ENCODE measurements at regions not wholly inside any gene's neighbourhood (a gene's known extent, or its start where the extent isn't known, plus 50 kb on each side); places are given as distances from the start of the nearest gene placed in this dataset.

GRCh38 chr7:106572394-106573124, 88.4 kb downstream of the CCDC71L start:
- Histone ChIP-seq H3K9me3 (ENCODE audit: low read length) (no peaks in the 10 kb centered on the region), H3K4me3 (ENCODE audit: low read depth, low read length, poor library complexity, severe bottlenecking) (no peak overlapping the region), H3K27me3 (ENCODE audit: insufficient read depth, low read length) (no peaks in the 10 kb centered on the region), H3K4me2 (ENCODE audit: low read length) (no peak overlapping the region), H3K27ac (ENCODE audit: low read depth, low read length, poor library complexity, severe bottlenecking) (no peak overlapping the region), H3K4me1 (ENCODE audit: insufficient read depth, low read length, severe bottlenecking) (no peaks in the 10 kb centered on the region), H3K79me2 (ENCODE audit: insufficient read depth, low read length) (no peaks in the 10 kb centered on the region), H3F3A (ENCODE audit: insufficient read depth, low read length) (no peaks in the 10 kb centered on the region), H2AFZ (ENCODE audit: low read length) (no peak overlapping the region), H3K36me3 (ENCODE audit: insufficient read depth, low read length) (no peaks in the 10 kb centered on the region), H4K20me1 (ENCODE audit: insufficient read depth, low read length) (no peaks in the 10 kb centered on the region), H3K9me2 (ENCODE audit: low read depth, low read length) (no peaks in the 10 kb centered on the region), H3K9ac (ENCODE audit: low read length) (no peak overlapping the region)
- no peak for TF ChIP-seq EZH2 (IDR thresholded peaks at IDR 0.05; ENCODE audit: borderline replicate concordance, low read length)
- no peak for TF ChIP-seq CTCF (IDR thresholded peaks at IDR 0.05; ENCODE audit: low read length)

- Histone ChIP-seq H3K9me3 (ENCODE audit: low read length) (no peaks in the 10 kb centered on the region), H4K20me1 (ENCODE audit: insufficient read depth, low read length) (no peaks in the 10 kb centered on the region), H3K4me1 (ENCODE audit: insufficient read depth, low read length, severe bottlenecking) (no peaks in the 10 kb centered on the region), H2AFZ (ENCODE audit: low read length) (no peak overlapping the region), H3K27ac (ENCODE audit: low read depth, low read length, poor library complexity, severe bottlenecking) (no peak overlapping the region), H3K4me3 (ENCODE audit: low read depth, low read length, poor library complexity, severe bottlenecking) (no peak overlapping the region), H3K79me2 (ENCODE audit: insufficient read depth, low read length) (no peaks in the 10 kb centered on the region), H3K27me3 (ENCODE audit: insufficient read depth, low read length) (no peaks in the 10 kb centered on the region), H3K36me3 (ENCODE audit: insufficient read depth, low read length) (no peaks in the 10 kb centered on the region), H3F3A (ENCODE audit: insufficient read depth, low read length) (no peaks in the 10 kb centered on the region), H3K9me2 (ENCODE audit: low read depth, low read length) (no peaks in the 10 kb centered on the region), H3K4me2 (ENCODE audit: low read length) (no peak overlapping the region), H3K9ac (ENCODE audit: low read length) (no peak overlapping the region)
- no peak for TF ChIP-seq EZH2 (IDR thresholded peaks at IDR 0.05; ENCODE audit: borderline replicate concordance, low read length)
- TF ChIP-seq CTCF (IDR thresholded peaks at IDR 0.05; ENCODE audit: low read length): no peak
Observed at GRCh38 chr7:106571563-106571962, 89.4 kb downstream of the CCDC71L start.

GRCh38 chr7:106570948-106571418, 90.0 kb downstream of the CCDC71L start:
- no peak overlapping the region for H3K9ac ChIP-seq (ENCODE audit: low read length)
- no peak overlapping the region for H2AFZ ChIP-seq (ENCODE audit: low read length)
- TF ChIP-seq CTCF (IDR thresholded peaks at IDR 0.05; ENCODE audit: low read length) (no peak), EZH2 (IDR thresholded peaks at IDR 0.05; ENCODE audit: borderline replicate concordance, low read length) (no peak)
- H3K27me3 ChIP-seq (ENCODE audit: insufficient read depth, low read length): no peaks in the 10 kb centered on the region
- H3K4me3 ChIP-seq (ENCODE audit: low read depth, low read length, poor library complexity, severe bottlenecking): no peak overlapping the region
- no peaks in the 10 kb centered on the region for H3K36me3 ChIP-seq (ENCODE audit: insufficient read depth, low read length)
- H3K79me2 ChIP-seq (ENCODE audit: insufficient read depth, low read length): no peaks in the 10 kb centered on the region
- no peaks in the 10 kb centered on the region for H3K9me2 ChIP-seq (ENCODE audit: low read depth, low read length)
- no peak overlapping the region for H3K27ac ChIP-seq (ENCODE audit: low read depth, low read length, poor library complexity, severe bottlenecking)
- H3K9me3 ChIP-seq (ENCODE audit: low read length): no peaks in the 10 kb centered on the region
- no peaks in the 10 kb centered on the region for H3K4me1 ChIP-seq (ENCODE audit: insufficient read depth, low read length, severe bottlenecking)
- H4K20me1 ChIP-seq (ENCODE audit: insufficient read depth, low read length): no peaks in the 10 kb centered on the region
- no peaks in the 10 kb centered on the region for H3F3A ChIP-seq (ENCODE audit: insufficient read depth, low read length)
- H3K4me2 ChIP-seq (ENCODE audit: low read length): no peak overlapping the region
